ENCODE measurements at regions not wholly inside any gene's neighbourhood (a gene's known extent, or its start where the extent isn't known, plus 50 kb on each side); places are given as distances from the start of the nearest gene placed in this dataset.
"Not testable (repeated sequence)": the region's sequence is repeated elsewhere in the genome, so short reads cannot be mapped to it uniquely, and the experiment has no call there.

DNA sequence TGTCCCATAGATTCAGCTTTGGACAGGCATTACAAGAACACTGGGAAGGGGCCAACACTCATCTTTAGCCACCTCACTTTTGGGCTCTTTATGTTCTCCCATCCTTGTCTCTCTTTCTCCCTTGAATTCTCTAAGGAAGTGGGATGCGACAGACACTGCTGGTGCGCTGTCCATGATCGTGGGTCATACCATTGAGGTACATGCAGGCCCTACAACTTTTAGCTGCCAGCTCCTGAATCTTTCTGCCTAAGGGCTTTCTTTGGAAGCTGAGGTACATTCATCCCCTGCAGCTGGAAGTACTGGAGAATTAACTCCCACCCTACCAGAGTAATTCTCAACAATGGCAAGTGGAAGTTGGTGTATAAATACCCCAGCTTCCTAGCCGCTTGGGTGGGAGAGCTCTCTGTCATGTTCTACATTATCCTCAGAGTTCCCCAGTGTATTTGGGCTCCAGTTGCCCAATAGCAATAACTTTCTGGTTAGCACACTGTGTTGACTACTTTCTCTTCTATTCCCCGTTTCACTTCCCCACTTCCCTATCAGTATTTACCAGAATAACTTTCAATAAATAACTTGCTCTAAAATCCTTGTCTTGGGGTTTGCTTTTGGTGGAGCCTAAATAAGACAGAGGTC, 75.6 kb upstream of the ADRA1D start:
- H3K36me3 Mint-ChIP-seq (ENCODE audit: low read depth) = no peaks in the 10 kb centered on the region
- no peaks in the 10 kb centered on the region for H3K4me1 Mint-ChIP-seq
- peaks cover 4% of the 10 kb centered on the region for H3K27me3 Mint-ChIP-seq
- H3K9me3 Mint-ChIP-seq = no peaks in the 10 kb centered on the region
- DNase-seq = no peak
- POLR2A ChIA-PET = no interaction called here
- no peak overlapping the region for H3K27ac Mint-ChIP-seq
- CTCF ChIA-PET = interaction anchor here (1.3 kb wide), 1 partner anchor 20 kb away, joined by 3 read pairs; no protein-coding TSS in a partner anchor
- H3K4me3 Mint-ChIP-seq = no peak overlapping the region

DNA sequence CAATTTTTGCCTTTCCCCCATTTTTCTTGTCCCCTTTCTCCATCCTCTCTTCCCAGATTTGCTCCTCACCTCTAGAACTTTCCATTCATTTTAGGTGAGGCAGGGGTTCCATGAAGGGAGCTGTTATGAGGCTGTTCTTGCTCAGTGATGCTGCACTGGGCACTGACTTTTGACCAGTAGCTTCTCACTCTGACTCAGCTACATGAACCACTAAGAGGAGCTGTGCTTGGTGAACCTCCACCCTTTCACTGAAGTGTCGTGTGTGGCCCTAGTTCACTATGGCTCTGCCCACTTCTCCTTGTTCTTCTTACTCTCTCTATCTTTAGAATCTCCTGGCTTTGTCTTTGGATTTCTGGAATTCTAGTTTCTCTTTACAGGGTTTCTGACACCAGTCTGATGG, 73.4 kb upstream of the ADRA1D start:
- Mint-ChIP-seq H3K27me3 (peaks cover 9% of the 10 kb centered on the region), H3K27ac (no peak overlapping the region), H3K4me3 (no peak overlapping the region), H3K9me3 (peaks cover 3% of the 10 kb centered on the region), H3K4me1 (no peaks in the 10 kb centered on the region), H3K36me3 (ENCODE audit: low read depth) (no peaks in the 10 kb centered on the region)
- POLR2A ChIA-PET = no interaction called here
- CTCF ChIA-PET = no interaction called here
- no peak for DNase-seq

DNA sequence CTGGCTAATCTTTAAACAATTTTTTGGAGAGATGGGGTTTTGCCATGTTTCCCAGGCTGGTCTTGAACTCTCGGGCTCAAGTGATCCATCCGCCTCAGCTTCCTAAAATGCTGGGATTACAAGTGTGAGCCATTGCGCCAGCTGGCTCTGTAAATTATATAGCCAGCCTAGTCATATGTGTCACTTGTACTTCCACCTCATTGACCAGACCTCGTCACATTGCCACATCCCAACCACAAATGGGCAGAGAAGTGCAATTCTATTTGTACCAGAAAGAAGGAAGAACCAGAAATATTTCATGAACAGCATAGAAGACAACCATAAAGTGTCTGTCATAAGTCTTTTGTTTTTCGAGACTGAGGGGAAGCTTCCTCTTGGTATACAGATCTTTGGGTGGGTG, 71.2 kb upstream of the ADRA1D start:
- no peak overlapping the region for H3K4me3 Mint-ChIP-seq
- no peaks in the 10 kb centered on the region for H3K4me1 Mint-ChIP-seq
- H3K27me3 Mint-ChIP-seq = peaks cover 9% of the 10 kb centered on the region
- no peaks in the 10 kb centered on the region for H3K36me3 Mint-ChIP-seq (ENCODE audit: low read depth)
- POLR2A ChIA-PET = no interaction called here
- no peak for DNase-seq
- no peak overlapping the region for H3K27ac Mint-ChIP-seq
- H3K9me3 Mint-ChIP-seq = peaks cover 3% of the 10 kb centered on the region
- CTCF ChIA-PET = interaction anchor here (1.1 kb wide), 1 partner anchor 11 kb away, joined by 4 read pairs; no protein-coding TSS in a partner anchor

DNA sequence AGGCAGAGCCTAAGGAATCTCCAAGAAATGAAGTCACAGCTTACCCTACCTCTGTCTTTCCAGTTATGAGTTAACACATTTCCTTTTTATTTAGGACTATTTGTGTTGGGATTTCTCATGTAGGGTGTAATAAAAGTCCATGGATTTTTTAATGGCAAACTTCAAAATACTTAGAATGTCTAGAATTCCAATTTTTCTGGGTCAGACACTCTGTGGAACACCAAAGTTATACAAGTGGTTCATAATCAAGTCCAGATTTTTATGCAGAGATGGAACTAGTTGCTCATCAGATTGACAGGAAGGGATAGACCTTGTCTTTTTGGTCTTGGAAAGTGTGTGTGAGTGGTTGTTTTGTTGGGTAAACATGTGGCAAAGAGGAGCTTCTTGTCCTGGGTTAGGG, 69.8 kb upstream of the ADRA1D start:
- Mint-ChIP-seq H3K4me1 (no peaks in the 10 kb centered on the region), H3K27me3 (peaks cover 9% of the 10 kb centered on the region), H3K36me3 (ENCODE audit: low read depth) (no peaks in the 10 kb centered on the region), H3K4me3 (no peak overlapping the region), H3K9me3 (peaks cover 3% of the 10 kb centered on the region), H3K27ac (no peak overlapping the region)
- DNase-seq = no peak
- POLR2A ChIA-PET = no interaction called here
- CTCF ChIA-PET = no interaction called here

DNA sequence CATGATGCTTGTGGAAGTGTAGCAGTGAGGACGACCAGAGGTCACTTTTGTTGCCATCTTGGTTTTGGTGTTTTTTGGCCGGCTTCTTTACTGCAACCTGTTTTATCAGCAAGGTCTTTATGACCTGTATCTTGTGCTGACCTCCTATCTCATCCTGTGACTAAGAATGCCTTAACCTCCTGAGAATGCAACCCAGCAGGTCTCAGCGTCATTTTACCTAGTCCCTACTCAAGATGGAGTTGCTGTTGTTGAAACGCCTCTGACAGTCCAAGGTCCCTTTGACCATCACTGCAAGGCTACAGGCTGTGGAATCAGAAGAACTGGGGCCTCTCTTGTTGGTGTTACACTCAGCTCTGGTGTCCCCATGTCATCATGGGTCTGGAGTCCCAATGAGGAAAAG, 61.5 kb upstream of the ADRA1D start:
- POLR2A ChIA-PET; H3K36me3 Mint-ChIP-seq (ENCODE audit: low read depth); H3K27me3 Mint-ChIP-seq; H3K4me3 Mint-ChIP-seq; H3K4me1 Mint-ChIP-seq; H3K27ac Mint-ChIP-seq; DNase-seq; CTCF ChIA-PET; H3K9me3 Mint-ChIP-seq: not testable (repeated sequence)

DNA sequence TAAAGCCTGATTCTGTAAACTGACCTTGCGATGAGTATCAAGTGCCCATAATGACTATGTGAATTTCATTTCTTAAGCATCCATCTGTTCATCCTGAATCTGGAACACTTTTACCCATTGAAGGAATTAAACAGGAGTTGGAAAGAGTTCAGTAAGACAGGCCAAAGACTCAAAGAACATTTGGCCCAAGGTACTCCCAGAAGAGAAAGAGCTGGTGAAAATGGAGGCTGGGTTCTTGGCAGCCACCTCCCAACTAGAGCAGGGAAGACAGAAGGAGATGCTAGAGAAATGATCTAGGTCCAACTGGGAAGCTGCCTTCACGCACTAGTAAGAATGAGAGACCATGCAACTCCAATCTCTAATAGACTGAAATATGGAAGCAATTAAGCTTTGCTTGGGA, 57.1 kb upstream of the ADRA1D start:
- Mint-ChIP-seq H3K4me1 (no peaks in the 10 kb centered on the region), H3K27ac (no peak overlapping the region), H3K36me3 (ENCODE audit: low read depth) (no peaks in the 10 kb centered on the region), H3K27me3 (no peaks in the 10 kb centered on the region), H3K4me3 (no peak overlapping the region), H3K9me3 (peaks cover 2% of the 10 kb centered on the region)
- CTCF ChIA-PET = no interaction called here
- no peak for DNase-seq
- POLR2A ChIA-PET = no interaction called here

DNA sequence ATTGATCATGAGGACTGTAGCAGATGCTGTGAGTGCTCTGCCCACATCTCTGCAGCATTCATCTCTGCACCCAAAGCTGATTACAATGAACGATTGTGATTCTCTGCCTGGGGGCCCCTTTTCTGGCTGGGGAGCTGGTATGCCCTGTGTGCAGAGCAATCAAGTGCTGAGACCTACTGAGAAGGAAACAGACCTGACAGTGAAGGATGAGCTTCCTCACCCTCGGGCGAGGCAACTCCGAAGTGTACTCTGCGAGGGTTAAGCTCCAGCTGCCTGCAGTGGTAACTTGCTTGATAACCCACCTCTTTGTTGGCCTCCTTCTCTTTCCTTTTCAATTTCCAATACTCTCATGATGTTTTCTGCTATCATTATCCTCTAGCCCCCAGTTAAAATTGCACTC, 56.0 kb upstream of the ADRA1D start:
- Mint-ChIP-seq H3K4me1 (no peaks in the 10 kb centered on the region), H3K27ac (no peak overlapping the region), H3K9me3 (peaks cover 2% of the 10 kb centered on the region), H3K27me3 (no peaks in the 10 kb centered on the region), H3K4me3 (no peak overlapping the region), H3K36me3 (ENCODE audit: low read depth) (no peaks in the 10 kb centered on the region)
- ChIA-PET POLR2A (no interaction called here), CTCF (interaction anchor here (0.6 to 1.0 kb wide), 2 partner anchors 19 to 216 kb away, joined by 3 read pairs; no protein-coding TSS in a partner anchor)
- DNase-seq = no peak

DNA sequence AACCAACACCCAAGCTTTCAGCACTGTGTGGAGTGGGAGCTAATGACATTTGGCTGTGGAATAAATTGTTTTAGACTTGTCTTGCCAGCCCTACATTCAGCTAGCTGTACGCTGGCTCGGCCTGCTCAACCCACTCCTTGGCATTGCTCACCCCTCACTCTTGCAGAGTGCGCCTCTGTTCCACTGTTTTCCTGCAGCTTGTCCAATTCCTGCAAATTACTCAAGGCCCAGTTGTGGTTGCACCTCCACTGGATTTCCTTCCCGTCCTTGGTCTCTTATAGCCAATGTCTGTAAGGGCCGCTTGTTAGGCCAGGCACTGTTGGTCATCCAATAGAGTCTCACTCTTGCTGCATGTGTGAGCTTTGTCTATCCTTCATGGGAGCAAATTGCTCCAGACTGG, 55.5 kb upstream of the ADRA1D start:
- ChIA-PET CTCF (interaction anchor here (1.0 kb wide), 1 partner anchor 20 kb away, joined by 3 read pairs; no protein-coding TSS in a partner anchor), POLR2A (no interaction called here)
- Mint-ChIP-seq H3K4me1 (no peaks in the 10 kb centered on the region), H3K4me3 (no peak overlapping the region), H3K27ac (no peak overlapping the region), H3K27me3 (no peaks in the 10 kb centered on the region), H3K9me3 (peaks cover 1% of the 10 kb centered on the region), H3K36me3 (ENCODE audit: low read depth) (no peaks in the 10 kb centered on the region)
- no peak for DNase-seq

DNA sequence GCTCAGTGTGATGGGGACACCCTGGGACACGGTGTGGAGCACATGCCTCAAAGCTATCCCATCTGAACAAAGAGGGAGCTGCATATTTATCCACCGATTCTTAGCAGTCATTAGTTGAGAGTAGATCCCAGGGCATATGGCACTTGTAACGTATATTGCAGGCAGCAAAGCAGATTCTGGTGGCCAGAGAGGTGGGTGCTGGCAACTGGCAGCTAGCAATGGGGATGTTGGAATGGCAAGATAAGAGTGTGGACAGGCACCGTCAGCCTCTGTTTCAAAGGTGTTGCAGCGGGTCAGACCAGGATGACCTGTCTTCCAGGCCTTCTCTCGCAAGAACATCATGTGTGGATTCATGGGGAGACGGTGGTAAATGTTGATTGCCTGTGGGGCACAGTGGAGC, 54.0 kb upstream of the ADRA1D start:
- POLR2A ChIA-PET = no interaction called here
- Mint-ChIP-seq H3K27me3 (peaks cover 5% of the 10 kb centered on the region), H3K36me3 (ENCODE audit: low read depth) (no peaks in the 10 kb centered on the region), H3K9me3 (no peaks in the 10 kb centered on the region), H3K27ac (no peak overlapping the region), H3K4me3 (no peak overlapping the region), H3K4me1 (no peaks in the 10 kb centered on the region)
- CTCF ChIA-PET = no interaction called here
- no peak for DNase-seq

DNA sequence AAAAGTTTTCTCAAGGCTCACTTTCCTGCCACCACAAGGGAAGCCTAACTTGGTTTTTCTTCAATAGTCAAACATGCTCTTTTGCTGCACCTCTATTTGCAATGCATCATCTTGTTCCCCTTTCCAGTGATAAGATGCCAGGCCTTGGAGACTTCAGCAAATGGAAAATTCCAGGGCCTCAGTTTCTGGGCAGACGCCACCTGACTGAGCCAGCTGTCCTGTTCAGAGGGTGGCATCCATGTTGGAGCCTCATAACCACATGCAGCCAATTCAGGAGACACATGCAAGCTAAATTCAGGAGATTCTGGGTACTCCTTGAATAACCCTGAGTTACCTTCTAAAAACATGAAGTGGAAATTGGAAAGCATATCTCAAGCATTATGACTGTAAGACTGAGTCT, 51.8 kb upstream of the ADRA1D start:
- H3K27ac Mint-ChIP-seq = no peak overlapping the region
- no peaks in the 10 kb centered on the region for H3K36me3 Mint-ChIP-seq (ENCODE audit: low read depth)
- ChIA-PET CTCF (no interaction called here), POLR2A (no interaction called here)
- H3K4me3 Mint-ChIP-seq = no peak overlapping the region
- peaks cover 9% of the 10 kb centered on the region for H3K27me3 Mint-ChIP-seq
- no peaks in the 10 kb centered on the region for H3K9me3 Mint-ChIP-seq
- no peaks in the 10 kb centered on the region for H3K4me1 Mint-ChIP-seq
- DNase-seq = no peak

DNA sequence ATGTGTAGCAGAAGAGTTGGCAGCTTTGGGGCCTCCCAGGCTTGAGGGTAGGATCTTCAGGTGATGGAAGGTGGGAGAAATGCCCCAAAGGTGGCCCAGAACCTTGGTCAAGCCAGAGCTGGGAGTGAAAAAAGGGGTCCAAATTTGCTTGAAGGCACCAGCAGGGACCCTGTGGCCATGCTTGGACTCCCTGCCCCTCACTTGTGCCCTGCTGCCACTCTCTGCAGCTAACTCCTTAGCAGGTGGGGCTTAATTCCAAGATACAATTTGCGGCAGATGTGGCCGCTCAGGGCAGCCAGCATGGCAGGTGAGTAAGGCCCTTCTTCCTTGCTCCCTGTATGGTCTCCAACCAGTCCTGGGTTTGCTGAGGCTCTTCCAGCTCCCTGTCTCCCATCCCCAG, 51.3 kb upstream of the ADRA1D start:
- POLR2A ChIA-PET = no interaction called here
- DNase-seq = no peak
- CTCF ChIA-PET = no interaction called here
- Mint-ChIP-seq H3K27me3 (peaks cover 10% of the 10 kb centered on the region), H3K4me3 (no peak overlapping the region), H3K4me1 (no peaks in the 10 kb centered on the region), H3K27ac (no peak overlapping the region), H3K9me3 (no peaks in the 10 kb centered on the region), H3K36me3 (ENCODE audit: low read depth) (no peaks in the 10 kb centered on the region)

DNA sequence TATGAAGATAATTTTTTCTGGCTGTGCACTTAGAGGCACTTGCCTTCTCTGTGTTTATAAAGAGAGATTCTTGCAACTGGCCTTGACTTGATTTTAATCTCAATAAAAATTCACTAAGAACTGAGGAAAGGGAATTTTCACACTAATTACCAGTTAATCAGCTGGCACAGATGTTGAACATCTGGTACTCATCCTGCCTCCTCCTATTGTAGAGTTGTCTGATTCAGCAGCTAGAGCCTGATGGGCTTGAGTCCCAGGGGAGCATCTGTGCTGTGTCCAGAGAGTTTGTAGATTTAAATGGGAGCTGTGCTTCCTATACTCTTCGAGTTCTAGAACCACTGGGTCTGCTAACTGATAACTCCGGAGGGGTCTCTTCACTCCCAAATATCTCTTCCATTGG, 50.7 kb upstream of the ADRA1D start:
- DNase-seq = no peak
- H3K36me3 Mint-ChIP-seq (ENCODE audit: low read depth) = no peaks in the 10 kb centered on the region
- H3K27me3 Mint-ChIP-seq = peaks cover 11% of the 10 kb centered on the region
- no peaks in the 10 kb centered on the region for H3K9me3 Mint-ChIP-seq
- ChIA-PET CTCF (no interaction called here), POLR2A (no interaction called here)
- H3K4me1 Mint-ChIP-seq = no peaks in the 10 kb centered on the region
- H3K4me3 Mint-ChIP-seq = no peak overlapping the region
- H3K27ac Mint-ChIP-seq = no peak overlapping the region

DNA sequence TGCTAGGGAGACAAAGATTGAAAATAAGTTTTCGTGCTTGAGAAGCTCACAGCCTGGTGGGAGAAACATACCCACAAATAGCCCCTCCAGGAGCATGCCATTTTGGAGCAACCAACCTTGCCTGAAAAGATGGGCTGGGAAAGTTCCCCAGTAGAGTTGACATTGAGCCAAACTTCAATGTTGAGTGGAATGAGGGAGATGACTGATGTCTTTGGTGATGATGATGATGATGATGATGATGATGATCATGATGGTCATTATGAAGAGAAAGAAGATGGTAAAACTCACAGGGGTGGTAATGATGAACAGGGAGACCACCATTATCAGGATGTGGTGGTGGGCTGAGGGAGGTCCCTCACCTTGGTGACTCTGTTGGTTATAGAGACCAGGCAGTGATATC, 50.1 kb upstream of the ADRA1D start:
- Mint-ChIP-seq H3K27me3 (peaks cover 11% of the 10 kb centered on the region), H3K4me1 (no peaks in the 10 kb centered on the region), H3K27ac (no peak overlapping the region), H3K4me3 (no peak overlapping the region), H3K36me3 (ENCODE audit: low read depth) (no peaks in the 10 kb centered on the region), H3K9me3 (no peaks in the 10 kb centered on the region)
- POLR2A ChIA-PET = no interaction called here
- no peak for DNase-seq
- CTCF ChIA-PET = no interaction called here
